ENCODE measurements at regions not wholly inside any gene's neighbourhood (a gene's known extent, or its start where the extent isn't known, plus 50 kb on each side); places are given as distances from the start of the nearest gene placed in this dataset.

DNA sequence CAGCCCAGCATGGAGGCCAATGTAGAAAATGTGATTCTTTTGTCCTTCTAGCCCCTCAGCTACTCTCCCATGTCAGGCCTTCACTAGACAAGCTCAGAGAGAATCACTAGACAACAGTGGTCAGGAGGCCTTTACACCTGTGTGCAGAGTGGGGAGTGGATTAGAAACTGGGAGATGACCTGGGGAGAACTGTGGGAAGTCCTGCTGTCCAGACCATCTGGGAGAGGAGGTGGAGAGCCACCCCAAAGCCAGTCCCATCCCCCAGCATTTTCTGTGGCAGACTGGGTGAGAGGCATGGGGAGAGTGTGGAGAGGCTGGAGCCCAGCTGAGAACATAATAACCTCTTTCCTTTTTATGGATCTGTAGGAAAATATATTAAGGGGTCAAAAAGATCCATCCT lies 452.0 kb upstream of the DMAC1 start:
- no peak for DNase-seq (ENCODE audit: low read depth)
- no peak overlapping the region for H3K4me3 ChIP-seq (ENCODE audit: low read length)
- TF ChIP-seq CTCF (conservative IDR thresholded peaks at IDR 0.05; ENCODE audit: low read depth, low read length), result no peak

DNA sequence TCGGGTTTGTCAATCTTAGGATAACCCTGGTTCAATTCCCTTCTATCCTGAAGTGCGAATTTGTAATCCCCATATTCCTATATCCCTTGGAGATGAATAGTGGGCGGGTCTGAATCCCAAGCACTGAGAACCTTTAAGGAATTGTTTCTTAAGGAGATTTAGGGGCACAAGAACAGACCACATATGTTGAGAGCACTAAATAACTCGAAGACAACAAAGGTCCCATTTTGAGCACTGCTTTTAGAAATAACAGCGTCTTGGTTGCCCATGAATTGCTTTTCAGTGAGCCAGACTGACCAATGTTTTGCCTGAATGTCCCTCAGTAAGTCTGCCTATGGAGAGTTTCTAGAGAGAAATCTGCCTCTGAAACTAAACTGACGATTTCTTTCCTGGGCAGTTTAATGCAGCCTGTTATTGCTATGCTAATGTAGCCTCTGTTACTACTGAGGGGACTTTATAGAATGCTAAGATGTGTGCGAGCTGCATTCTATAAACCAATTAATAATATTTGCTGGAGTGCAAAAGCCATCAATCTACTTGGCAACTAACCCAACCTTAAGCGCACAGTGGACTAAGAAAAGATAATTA lies 445.0 kb upstream of the DMAC1 start:
- no peak overlapping the region for H3K4me3 ChIP-seq (ENCODE audit: low read length)

GRCh38 chr9:8241201-8241600 lies 441.6 kb upstream of the DMAC1 start:
- no peak overlapping the region for H3K4me3 ChIP-seq (ENCODE audit: low read length)
- no peak for TF ChIP-seq CTCF (conservative IDR thresholded peaks at IDR 0.05; ENCODE audit: low read depth, low read length)
- DNase-seq (ENCODE audit: low read depth), result peak; percentile 10

More for the DNA sequence above, 445.0 kb upstream of the DMAC1 start:
- no peak for DNase-seq (ENCODE audit: low read depth)
- TF ChIP-seq CTCF (conservative IDR thresholded peaks at IDR 0.05; ENCODE audit: low read depth, low read length), result no peak

DNA sequence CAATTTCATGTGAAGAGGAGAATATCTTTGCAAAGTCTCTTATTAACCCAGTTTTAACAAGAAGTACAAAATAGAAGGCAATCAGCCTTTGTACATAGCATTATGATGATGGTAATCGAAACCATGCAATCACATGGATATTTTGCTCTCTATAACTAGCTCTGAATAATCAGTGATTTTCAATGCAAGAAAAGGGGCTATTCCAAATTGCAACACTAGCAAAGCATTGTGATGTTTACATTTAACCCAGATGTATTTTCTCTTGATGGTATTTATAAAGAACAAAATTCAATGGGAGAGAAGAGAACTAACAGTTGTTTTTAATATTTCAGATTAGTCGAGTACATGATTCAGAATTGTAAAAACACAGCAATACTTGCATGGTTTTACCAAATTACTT lies 437.5 kb upstream of the DMAC1 start:
- no peak for DNase-seq (ENCODE audit: low read depth)

DNA sequence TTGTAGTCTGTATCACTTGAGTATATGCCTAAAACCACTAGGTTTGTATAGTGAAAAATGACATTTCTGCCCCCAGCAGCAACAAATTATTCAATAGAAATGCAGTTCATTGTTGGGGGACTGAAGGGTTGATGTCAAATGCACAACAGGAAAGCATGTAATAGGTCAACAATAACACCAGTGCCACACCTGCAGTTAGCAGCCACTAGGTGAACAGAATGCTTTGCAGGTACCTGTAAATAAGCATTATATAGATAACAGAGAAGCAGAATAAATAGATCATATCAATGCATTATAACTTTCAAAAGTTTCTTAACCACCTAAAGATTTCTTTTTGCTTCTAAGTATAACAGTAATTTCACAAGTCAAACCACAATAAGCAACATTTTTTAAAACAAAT lies 435.9 kb upstream of the DMAC1 start:
- TF ChIP-seq CTCF (conservative IDR thresholded peaks at IDR 0.05; ENCODE audit: low read depth, low read length), result no peak
- DNase-seq (ENCODE audit: low read depth), result no peak
- no peak overlapping the region for H3K4me3 ChIP-seq (ENCODE audit: low read length)

More for the DNA sequence above, 437.5 kb upstream of the DMAC1 start:
- no peak overlapping the region for H3K4me3 ChIP-seq (ENCODE audit: low read length)
- TF ChIP-seq CTCF (conservative IDR thresholded peaks at IDR 0.05; ENCODE audit: low read depth, low read length), result no peak

- peak; percentile 2 for TF ChIP-seq CTCF (conservative IDR thresholded peaks at IDR 0.05; ENCODE audit: low read depth, low read length)
- H3K4me3 ChIP-seq (ENCODE audit: low read length), result no peak overlapping the region
- peak; percentile 27 for DNase-seq (ENCODE audit: low read depth)
These were observed 434.7 kb upstream of the DMAC1 start for GRCh38 chr9:8234316-8234715.

DNA sequence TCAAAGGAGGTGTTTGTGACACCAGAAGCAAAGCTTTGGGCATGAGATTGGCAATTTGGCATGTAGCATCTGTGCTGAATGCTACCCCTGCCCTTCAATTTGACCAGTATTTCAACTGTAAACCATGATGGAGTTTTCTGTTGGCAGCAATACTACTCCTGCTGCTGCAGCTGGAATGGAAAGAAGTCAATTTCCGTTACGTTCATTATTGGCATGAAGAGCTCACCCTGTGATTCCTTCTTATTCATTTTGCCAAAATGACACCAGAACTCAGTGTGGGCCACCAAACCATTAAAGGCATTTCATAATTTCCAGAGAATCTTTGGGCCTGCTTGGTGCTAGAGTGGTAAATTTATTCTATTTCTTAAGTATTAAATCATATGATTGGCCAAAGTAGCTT lies 433.1 kb upstream of the DMAC1 start:
- DNase-seq (ENCODE audit: low read depth), result no peak
- no peak overlapping the region for H3K4me3 ChIP-seq (ENCODE audit: low read length)
- no peak for TF ChIP-seq CTCF (conservative IDR thresholded peaks at IDR 0.05; ENCODE audit: low read depth, low read length)

Measured in retinal pigment epithelial cell (primary cell).